G401 (cell line): ENCODE measurements at regions not wholly inside any gene's neighbourhood (a gene's known extent, or its start where the extent isn't known, plus 50 kb on each side); places are given as distances from the start of the nearest gene placed in this dataset.

Experiments
- DNase-seq: peaks from one replicate; pipeline ENCODE4 v3.0.0-alpha.2; 2015; ENCODE audit warnings: low spot score
- in situ Hi-C: cut with HindIII; loops from 2 replicates; pipeline ENCODE4 v1.10.0; 2016; ENCODE audit warnings: low sequenced_read_pairs, mixed read lengths

- no peak for DNase-seq
- in situ Hi-C loops = no loop called here
Observed at GRCh38 chr13:97621025-97621424, 187.1 kb downstream of the RAP2A start.

GRCh38 chr13:97621631-97622030 is 187.7 kb downstream of the RAP2A start:
- no peak for DNase-seq
- in situ Hi-C loops = no loop called here

- DNase-seq = peak; percentile 12
- in situ Hi-C loops = no loop called here
Observed at GRCh38 chr13:97627566-97627965, 193.6 kb downstream of the RAP2A start.

GRCh38 chr13:97629601-97630272 is 195.8 kb downstream of the RAP2A start:
- no peak for DNase-seq
- in situ Hi-C loops = no loop called here

- DNase-seq = no peak
- in situ Hi-C loops = no loop called here
Observed at GRCh38 chr13:97630725-97631124, 196.8 kb downstream of the RAP2A start.

GRCh38 chr13:97631158-97631557 is 197.2 kb downstream of the RAP2A start:
- in situ Hi-C loops = no loop called here
- no peak for DNase-seq

- in situ Hi-C loops = no loop called here
- DNase-seq = no peak
Observed at GRCh38 chr13:97639236-97639635, 205.3 kb downstream of the RAP2A start.

- DNase-seq = no peak
- in situ Hi-C loops = no loop called here
Observed at GRCh38 chr13:97640268-97640667, 206.3 kb downstream of the RAP2A start.

GRCh38 chr13:97648171-97648880 is 214.4 kb downstream of the RAP2A start:
- no peak for DNase-seq
- in situ Hi-C loops = no loop called here

- no peak for DNase-seq
- in situ Hi-C loops = no loop called here
Observed at GRCh38 chr13:97648881-97649224, 214.9 kb downstream of the RAP2A start.

GRCh38 chr13:97653443-97654140 is 219.6 kb downstream of the RAP2A start:
- in situ Hi-C loops = no loop called here
- DNase-seq = no peak

GRCh38 chr13:97654236-97654635 is 220.3 kb downstream of the RAP2A start:
- DNase-seq = no peak
- in situ Hi-C loops = no loop called here

GRCh38 chr13:97658556-97658955 is 224.6 kb downstream of the RAP2A start:
- no peak for DNase-seq
- in situ Hi-C loops = no loop called here

GRCh38 chr13:97659602-97660001 is 225.6 kb downstream of the RAP2A start:
- in situ Hi-C loops = no loop called here

GRCh38 chr13:97660594-97661260 is 226.8 kb downstream of the RAP2A start:
- in situ Hi-C loops = no loop called here
- DNase-seq = no peak

More at GRCh38 chr13:97659602-97660001, 225.6 kb downstream of the RAP2A start:
- peak; percentile 8 for DNase-seq

GRCh38 chr13:97686594-97686993 is 252.6 kb downstream of the RAP2A start:
- no peak for DNase-seq
- in situ Hi-C loops = no loop called here

GRCh38 chr13:97692628-97693027 is 258.7 kb downstream of the RAP2A start:
- no peak for DNase-seq

GRCh38 chr13:97695684-97696083 is 257.8 kb upstream of the IPO5 start:
- DNase-seq = no peak
- in situ Hi-C loops = no loop called here

More at GRCh38 chr13:97692628-97693027, 258.7 kb downstream of the RAP2A start:
- in situ Hi-C loops = no loop called here

GRCh38 chr13:97696921-97697320 is 256.6 kb upstream of the IPO5 start:
- DNase-seq = no peak
- in situ Hi-C loops = no loop called here

GRCh38 chr13:97700306-97700848 is 253.1 kb upstream of the IPO5 start:
- no peak for DNase-seq

More at GRCh38 chr13:97700306-97700848, 253.1 kb upstream of the IPO5 start:
- in situ Hi-C loops = no loop called here
